Endothelial cell of umbilical vein (primary cell): ENCODE measurements at regions not wholly inside any gene's neighbourhood (a gene's known extent, or its start where the extent isn't known, plus 50 kb on each side); places are given as distances from the start of the nearest gene placed in this dataset.

Source experiments
- BruUV-seq: library from RNA; stranded (reverse); fragments of 400-500 nt; replicated peaks from 2 replicates; lab custom pipeline; 2021; lab: Mats Ljungman, UMichigan
- CTCF ChIA-PET: fragments of 300-600, 350-600 bp; sonication (Branson Sonifier 250); formaldehyde crosslinking; loops from one replicate; lab custom pipeline; 2021; ENCODE audit warnings: antibody characterized with exemption, inconsistent platforms; lab: Charles Lee
- POLR2A ChIA-PET: fragments of 300-600, 350-600 bp; sonication (Branson Sonifier 250); formaldehyde crosslinking; loops from one replicate; lab custom pipeline; 2021; ENCODE audit warnings: antibody characterized with exemption, inconsistent platforms; lab: Charles Lee
- DNase-seq: peaks from one replicate; pipeline ENCODE4 v3.0.0-alpha.2; 2011; ENCODE audit warnings: low read depth, low spot score
- FAIRE-seq: peaks from 2 replicates; lab custom pipeline; 2011; peaks lifted over from hg19 to GRCh38; lab: Jason Lieb, UNC
- H2AFZ ChIP-seq: 2 replicates; pipeline ENCODE4 v1.6.0; 2012; ENCODE audit warnings: low read depth, low read length, control low read depth, inconsistent platforms
- H3K27ac ChIP-seq: 2 replicates; pipeline ENCODE4 v1.5.1; 2011; ENCODE audit warnings: low read depth, mild to moderate bottlenecking, control low read depth, low read length, moderate library complexity; ENCODE audit not compliant: insufficient read depth
- H3K27me3 ChIP-seq, 2 experiments: 2 replicates each; pipeline versions ENCODE4 v1.6.0 to v1.6.1; 2011; ENCODE audit warnings: low read length in 2 of 2, mixed read lengths in 1 of 2; ENCODE audit not compliant: control insufficient read depth in 2 of 2, insufficient read depth in 2 of 2
- H3K36me3 ChIP-seq, 2 experiments: 2 replicates in 1 of 2; 3 replicates in 1 of 2; pipeline ENCODE4 v1.5.1; 2011; ENCODE audit warnings: low read length in 2 of 2, mild to moderate bottlenecking in 1 of 2, moderate library complexity in 1 of 2; ENCODE audit not compliant: control insufficient read depth in 2 of 2, insufficient read depth in 2 of 2; ENCODE audit errors: extremely low read depth in 1 of 2
- H3K4me1 ChIP-seq: 3 replicates; pipeline ENCODE4 v1.5.1; 2011; ENCODE audit warnings: mild to moderate bottlenecking, low read length; ENCODE audit not compliant: control insufficient read depth, insufficient read depth; ENCODE audit errors: extremely low read depth
- H3K4me2 ChIP-seq: 2 replicates; pipeline ENCODE4 v1.6.1; 2011; ENCODE audit warnings: low read length, control low read depth, mixed read lengths; ENCODE audit not compliant: insufficient read depth
- H3K4me3 ChIP-seq, 3 experiments: fragments of 200-600 bp in 1 of 3; sonication (generic), shearing (Covaris generic) in 1 of 3; replicated peaks in 1 of 3; 2 replicates each; pipeline ENCODE4 v1.5.1; 2011 to 2016; ENCODE audit warnings: control low read depth in 3 of 3, low read length in 3 of 3, mild to moderate bottlenecking in 2 of 3, inconsistent platforms in 1 of 3, low read depth in 1 of 3, moderate library complexity in 1 of 3; ENCODE audit not compliant: insufficient read depth in 1 of 3
- H3K79me2 ChIP-seq: 2 replicates; pipeline ENCODE4 v1.6.0; 2012; ENCODE audit warnings: low read length, inconsistent platforms; ENCODE audit not compliant: control insufficient read depth, insufficient read depth
- H3K9ac ChIP-seq: replicated peaks from 2 replicates; pipeline ENCODE3; 2011; ENCODE audit warnings: low read length, control low read depth; ENCODE audit not compliant: insufficient read depth; ENCODE audit errors: extremely low read depth
- H3K9me1 ChIP-seq: replicated peaks from 3 replicates; pipeline ENCODE4 v1.6.0; 2011; ENCODE audit warnings: mild to moderate bottlenecking, low read length; ENCODE audit not compliant: control insufficient read depth, insufficient read depth; ENCODE audit errors: extremely low read depth
- H3K9me3 ChIP-seq: replicated peaks from 2 replicates; pipeline ENCODE4 v1.5.1; 2012; ENCODE audit warnings: low read length, inconsistent platforms; ENCODE audit not compliant: control insufficient read depth, insufficient read depth
- H4K20me1 ChIP-seq: replicated peaks from 2 replicates; pipeline ENCODE3; 2011; ENCODE audit warnings: mild to moderate bottlenecking, low read length; ENCODE audit not compliant: control insufficient read depth, insufficient read depth; ENCODE audit errors: extremely low read depth
- CTCF ChIP-seq, 2 donors: IDR thresholded peaks; 1 replicate in 1 of 2; 2 replicates in 1 of 2; pipeline ENCODE4 v1.5.1; 2011; ENCODE audit warnings: low read length in 2 of 2, mild to moderate bottlenecking in 2 of 2, moderate library complexity in 2 of 2, control low read depth in 1 of 2, inconsistent platforms in 1 of 2, low read depth in 1 of 2; ENCODE audit not compliant: insufficient read depth in 1 of 2; ENCODE audit errors: extremely low read depth in 1 of 2
- FOS ChIP-seq: IDR thresholded peaks from 2 replicates; pipeline ENCODE4 v1.6.1; 2011; ENCODE audit warnings: mild to moderate bottlenecking, low read length, moderate library complexity, borderline replicate concordance; ENCODE audit not compliant: insufficient read depth
- GATA2 ChIP-seq: IDR thresholded peaks from 2 replicates; pipeline ENCODE4 v1.7.0; 2011; ENCODE audit warnings: low read depth, mild to moderate bottlenecking, moderate library complexity, mixed read lengths, low read length; ENCODE audit not compliant: insufficient read length, insufficient read depth
- MAX ChIP-seq: IDR thresholded peaks from 2 replicates; pipeline ENCODE4 v1.6.1; 2011; ENCODE audit not compliant: insufficient read depth, insufficient read length
- MYC ChIP-seq: IDR thresholded peaks from one replicate; pipeline ENCODE4 v1.6.1; 2011; ENCODE audit warnings: mild to moderate bottlenecking, low read depth, low read length
- POLR2A ChIP-seq: IDR thresholded peaks from 2 replicates; pipeline ENCODE4 v1.6.1; 2012; ENCODE audit warnings: low read depth, mild to moderate bottlenecking, control low read depth, low read length
- POLR2AphosphoS5 ChIP-seq: IDR thresholded peaks from 2 replicates; pipeline ENCODE4 v1.6.1; 2012; ENCODE audit warnings: low read depth, mild to moderate bottlenecking, control low read depth, low read length, moderate library complexity; ENCODE audit not compliant: insufficient read depth
- dilution Hi-C: fragments of 300-500 bp; cut with MboI; formaldehyde crosslinking; loops from one replicate; pipeline ENCODE4 v1.15.0; 2019; ENCODE audit warnings: low sequenced_read_pairs; ENCODE audit not compliant: extremely low pct_ligation_motif_present
- intact Hi-C: fragments of 100-400 bp; cut with micrococcal nuclease; formaldehyde crosslinking; loops from one replicate; pipeline ENCODE4 v1.10.0; 2022

- dilution Hi-C loops (no loop called here), intact Hi-C loops (no loop called here)
- TF ChIP-seq CTCF (IDR thresholded peaks at IDR 0.05; ENCODE audit: extremely low read depth in 1 of 2, insufficient read depth in 1 of 2, low read depth in 1 of 2, low read length in 2 of 2) (no peak), GATA2 (no peak), POLR2AphosphoS5 (no peak), MAX (no peak), FOS (no peak), MYC (no peak), POLR2A (no peak)
- FAIRE-seq: no peak
- ChIA-PET CTCF (interaction anchor here (1.0 to 1.9 kb wide), 3 partner anchors 9 to 12 kb away, joined by 3 to 11 read pairs (median 3); no protein-coding TSS in a partner anchor), POLR2A (no interaction called here)
- no peak overlapping the region for H3K9ac ChIP-seq
- no peaks in the 10 kb centered on the region for H3K9me3 ChIP-seq
- no peaks in the 10 kb centered on the region for H3K9me1 ChIP-seq
- no peak overlapping the region for H3K4me3 ChIP-seq
- no peak overlapping the region for H3K27ac ChIP-seq
- H3K27me3 ChIP-seq: no peaks in the 10 kb centered on the region
- H3K4me2 ChIP-seq: no peak overlapping the region
- no TSS peak for BruUV-seq
- H3K36me3 ChIP-seq: no peaks in the 10 kb centered on the region
- no peak for DNase-seq
- no peaks in the 10 kb centered on the region for H3K79me2 ChIP-seq
- no peak overlapping the region for H2AFZ ChIP-seq
- no peaks in the 10 kb centered on the region for H3K4me1 ChIP-seq
- no peaks in the 10 kb centered on the region for H4K20me1 ChIP-seq
Observed at GRCh38 chr17:27218041-27218440, 75.9 kb upstream of the WSB1 start.
